GM19438 (cell line): ENCODE measurements at regions not wholly inside any gene's neighbourhood (a gene's known extent, or its start where the extent isn't known, plus 50 kb on each side); places are given as distances from the start of the nearest gene placed in this dataset.

Experiments used
- ATAC-seq: cut with Tn5 transposase; IDR thresholded peaks from one replicate; pipeline ENCODE4 v1.9.1; 2021; ENCODE audit warnings: low read depth; ENCODE audit not compliant: unreplicated experiment

DNA sequence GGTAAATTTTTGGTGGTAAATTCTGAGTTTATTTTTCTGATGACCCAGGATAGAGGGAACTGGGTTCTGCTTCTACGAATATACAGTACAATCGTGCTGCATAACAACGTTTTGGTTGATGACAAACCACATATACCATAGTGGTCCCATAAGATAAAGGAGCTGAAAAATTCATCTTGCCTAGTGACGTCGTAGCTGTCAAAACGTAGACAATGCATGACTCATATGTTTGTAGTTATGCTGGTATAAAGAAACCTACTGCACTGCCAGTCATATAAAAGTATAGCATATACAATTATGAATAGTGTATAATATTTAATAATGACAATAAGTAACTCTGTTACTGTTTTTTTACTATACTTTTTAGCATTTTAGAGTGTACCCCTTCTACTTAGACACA is 244.0 kb downstream of the GAS1 start:
- no peak for ATAC-seq

GRCh38 chr9:86700629-86701028 is 246.7 kb downstream of the GAS1 start:
- ATAC-seq = no peak

GRCh38 chr9:86697999-86698398 is 249.3 kb downstream of the GAS1 start:
- ATAC-seq = no peak

- ATAC-seq = no peak
Measured at GRCh38 chr9:86697213-86697612, 250.1 kb downstream of the GAS1 start.

DNA sequence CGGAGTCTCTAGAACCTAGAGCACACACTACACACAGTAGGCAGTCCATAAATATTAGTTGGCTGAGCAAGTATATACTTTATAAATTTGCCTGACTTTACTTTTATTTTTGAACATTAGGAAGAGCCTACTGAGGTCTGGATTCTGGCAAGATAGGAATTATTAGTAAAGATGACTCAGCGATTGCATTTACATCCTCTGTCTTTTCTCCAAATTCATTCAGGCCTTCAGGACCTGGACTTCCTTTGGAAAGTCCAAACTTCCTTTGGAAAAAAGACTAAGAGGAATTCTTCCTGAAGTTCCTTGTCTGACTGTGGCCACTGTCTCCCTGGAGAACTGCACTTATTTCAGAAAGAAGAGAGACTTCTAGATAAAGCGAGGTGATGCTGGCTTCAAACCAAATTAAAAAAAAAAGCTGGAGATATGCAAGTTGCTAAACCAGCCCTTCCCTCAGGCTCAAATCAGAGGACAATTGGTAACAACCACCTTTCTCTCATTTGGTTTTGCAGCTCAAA is 251.3 kb downstream of the GAS1 start:
- no peak for ATAC-seq

DNA sequence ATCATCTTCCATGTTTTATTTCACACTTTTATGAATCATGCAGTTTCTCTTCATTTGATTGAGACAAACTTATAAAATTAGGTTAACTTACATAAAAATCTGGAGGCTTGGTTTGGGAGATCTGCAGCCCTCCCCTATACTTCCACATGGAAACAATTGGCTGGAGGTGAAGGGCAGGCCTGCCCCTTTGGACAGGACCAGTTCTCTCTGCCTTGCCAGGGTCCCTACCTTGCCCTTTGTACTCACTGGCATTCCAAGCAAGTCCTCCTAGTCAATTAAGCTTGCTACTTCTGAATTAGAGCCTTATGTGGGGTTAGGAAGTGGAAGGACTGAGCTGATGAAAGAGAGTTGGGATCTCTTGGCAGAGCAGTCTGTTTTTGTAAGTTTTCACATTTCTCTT is 257.3 kb downstream of the GAS1 start:
- no peak for ATAC-seq

GRCh38 chr9:86687788-86688187 is 259.5 kb downstream of the GAS1 start:
- ATAC-seq = no peak

DNA sequence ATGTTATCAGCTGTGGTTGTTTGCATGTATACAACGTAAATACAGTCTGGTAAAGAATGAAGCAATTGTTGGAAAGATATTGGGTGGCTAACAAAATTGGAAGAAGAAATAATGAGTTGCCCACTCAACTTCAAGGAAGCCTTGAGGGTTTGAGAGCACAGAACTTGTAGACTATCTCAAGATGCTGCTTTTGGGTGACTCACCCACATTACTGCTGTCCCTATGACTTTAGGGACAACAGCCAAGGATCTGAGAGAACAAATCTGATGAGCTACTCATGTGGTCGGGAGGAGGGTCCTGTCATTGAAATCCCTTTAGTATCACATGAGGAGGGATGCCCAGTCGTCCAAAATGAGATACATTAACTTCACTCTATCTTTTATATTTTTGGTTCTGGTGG is 261.8 kb downstream of the GAS1 start:
- no peak for ATAC-seq

- ATAC-seq = no peak
Measured at GRCh38 chr9:86684148-86684547, 263.2 kb downstream of the GAS1 start.

- ATAC-seq = no peak
Measured at GRCh38 chr9:86682240-86682639, 265.1 kb downstream of the GAS1 start.

- ATAC-seq = no peak
Measured at GRCh38 chr9:86679909-86680308, 267.4 kb downstream of the GAS1 start.

DNA sequence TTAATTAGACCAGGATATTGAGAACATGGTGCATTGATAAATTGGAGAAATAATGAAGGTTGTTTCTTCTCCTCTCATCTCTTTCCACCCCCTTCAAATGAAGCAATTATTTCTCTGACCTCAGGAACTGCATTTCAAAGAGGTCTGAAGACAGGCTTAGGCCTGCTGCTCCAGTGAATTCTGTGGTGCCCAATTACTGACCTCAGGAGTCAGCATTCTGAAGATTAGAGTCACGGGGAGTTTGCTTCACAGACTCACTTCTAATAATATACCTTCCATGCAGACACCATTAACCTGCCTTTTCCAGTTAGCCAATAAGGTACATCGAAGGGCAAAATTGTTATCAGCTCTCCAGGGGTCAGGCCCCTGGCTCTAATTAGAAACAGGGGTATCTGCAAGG is 270.9 kb downstream of the GAS1 start:
- ATAC-seq = no peak

DNA sequence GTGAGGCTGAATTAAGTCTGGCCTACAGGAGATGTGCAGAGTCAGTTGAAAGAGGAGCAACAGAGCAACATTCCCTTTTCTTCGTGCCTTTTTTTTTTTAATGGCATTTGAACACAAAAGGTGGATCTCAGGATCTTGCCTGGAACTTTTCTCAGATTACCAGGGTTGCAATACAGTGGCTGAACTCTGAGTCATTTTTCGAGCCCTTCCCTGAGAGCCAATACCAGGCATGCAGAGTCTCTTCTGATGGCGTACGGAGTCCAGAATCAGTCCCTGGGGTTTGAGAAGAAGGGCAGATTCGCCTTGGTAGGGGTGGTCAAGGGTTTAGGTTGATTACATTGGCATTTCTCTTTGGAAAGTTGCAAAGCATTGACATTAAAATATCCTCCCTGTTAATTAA is 271.5 kb downstream of the GAS1 start:
- no peak for ATAC-seq

DNA sequence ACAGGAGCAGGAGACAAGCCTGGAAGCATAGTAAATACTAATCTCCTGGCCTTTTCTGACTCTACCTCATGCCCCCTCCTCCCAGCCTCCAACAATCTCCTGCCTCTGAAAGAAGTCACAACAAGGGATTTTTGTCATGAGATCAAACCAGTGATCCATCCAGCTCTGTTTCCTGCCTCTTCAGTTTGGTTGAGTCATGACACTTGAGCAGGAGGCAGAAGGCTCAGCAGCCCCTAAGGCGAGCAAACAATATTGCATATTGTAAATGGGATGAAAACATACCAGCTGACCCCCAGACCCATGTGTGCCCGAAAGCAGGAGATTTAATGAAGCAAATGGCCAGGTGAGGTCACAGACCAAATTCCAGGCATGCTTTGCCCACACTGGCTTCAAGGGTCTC is 272.8 kb downstream of the GAS1 start:
- ATAC-seq = no peak

- no peak for ATAC-seq
Measured at GRCh38 chr9:86672966-86673365, 274.3 kb downstream of the GAS1 start.

DNA sequence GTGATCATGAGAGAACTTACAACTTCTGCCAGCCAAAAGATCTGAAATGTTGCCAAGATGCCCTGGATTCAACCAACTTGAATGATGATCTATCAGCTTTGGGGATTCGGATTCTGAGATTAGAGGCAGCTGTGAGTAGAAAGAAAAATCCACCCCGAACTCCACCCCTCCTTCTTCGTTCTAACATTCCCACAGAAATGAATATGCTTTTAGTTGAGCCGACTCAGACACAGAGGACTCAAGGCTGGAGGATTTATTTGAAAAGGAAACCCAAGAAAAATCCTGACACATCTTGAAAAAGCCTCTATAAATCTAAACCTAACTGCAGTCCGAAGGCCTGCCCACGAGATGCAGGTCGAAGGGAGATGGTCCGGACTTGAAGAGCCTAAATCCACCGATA is 275.0 kb downstream of the GAS1 start:
- no peak for ATAC-seq

DNA sequence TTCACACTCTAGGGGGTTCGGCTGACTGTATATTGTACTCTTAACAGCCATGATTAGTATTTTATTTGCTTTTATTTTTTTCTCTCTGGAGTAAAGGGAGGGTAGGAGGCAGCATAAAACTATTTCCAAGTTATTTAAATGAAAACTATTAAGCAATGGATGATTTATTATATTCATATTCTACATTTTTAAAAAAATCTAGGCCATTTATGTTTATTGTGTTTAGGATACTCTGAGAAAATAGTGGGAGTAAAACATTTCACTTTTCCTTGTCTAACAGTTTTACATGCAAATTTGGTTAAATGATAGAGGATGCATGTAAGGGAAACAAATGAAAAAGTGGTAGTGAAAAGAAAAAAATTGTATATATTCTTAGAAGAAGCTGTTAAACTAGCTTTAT is 276.3 kb downstream of the GAS1 start:
- no peak for ATAC-seq

DNA sequence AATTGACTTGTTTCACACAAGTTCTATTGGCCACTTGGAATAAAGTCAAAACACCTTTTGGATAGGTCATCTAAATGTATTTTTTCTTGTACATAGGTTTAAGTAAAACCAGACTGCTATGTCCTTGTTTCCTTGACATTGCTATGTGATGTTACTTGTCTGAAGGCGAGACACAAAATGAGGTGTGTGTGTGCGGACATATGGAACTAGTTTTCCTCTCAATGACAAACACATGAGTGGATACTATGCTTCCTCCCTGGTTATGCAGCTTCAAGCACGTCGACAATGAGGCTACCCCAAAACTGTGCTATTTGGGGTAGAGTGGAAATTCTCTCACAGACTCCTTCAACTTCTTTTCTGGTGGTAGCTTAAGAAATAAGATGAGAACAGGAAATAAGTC is 276.8 kb downstream of the GAS1 start:
- ATAC-seq = no peak

DNA sequence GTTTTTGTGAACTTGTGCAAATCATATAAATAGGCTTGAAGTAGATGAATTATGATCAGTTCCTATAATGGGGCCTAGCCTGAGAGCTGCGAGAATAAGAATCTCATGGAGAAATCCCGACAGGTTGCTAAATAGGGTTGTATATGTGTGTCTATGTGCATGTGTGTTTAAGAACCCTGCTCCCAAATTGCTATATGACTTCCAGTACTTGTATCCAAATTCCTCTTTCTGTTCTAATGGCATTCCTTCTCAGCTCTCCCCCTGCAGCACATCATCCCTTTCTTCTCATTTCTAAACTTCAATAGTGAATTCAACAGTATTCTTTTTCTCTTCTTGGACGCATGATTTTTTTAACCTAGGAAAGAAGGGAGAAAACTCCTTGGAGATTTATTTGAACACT is 277.2 kb downstream of the GAS1 start:
- no peak for ATAC-seq

DNA sequence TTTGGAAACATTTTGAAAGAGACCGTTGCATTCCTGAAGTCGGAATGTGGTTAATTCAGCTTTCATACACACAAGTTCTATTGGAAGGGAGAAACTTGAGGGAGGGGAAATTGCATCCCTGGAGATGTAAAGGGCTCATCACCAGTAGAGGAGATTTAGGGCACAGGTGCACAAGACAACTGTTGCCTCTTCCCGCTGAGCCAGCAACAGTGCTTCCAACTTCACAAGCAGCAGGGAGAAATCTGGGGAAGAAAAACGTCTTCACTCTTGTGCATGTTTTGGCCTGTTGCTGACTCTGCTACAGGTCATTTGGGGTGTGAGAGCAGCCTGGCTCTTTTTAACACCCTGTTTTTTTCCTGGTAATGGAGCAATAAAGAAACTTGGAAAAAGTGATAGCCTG is 277.9 kb downstream of the GAS1 start:
- ATAC-seq = no peak

- ATAC-seq = no peak
Measured at GRCh38 chr9:86668488-86668887, 278.8 kb downstream of the GAS1 start.

DNA sequence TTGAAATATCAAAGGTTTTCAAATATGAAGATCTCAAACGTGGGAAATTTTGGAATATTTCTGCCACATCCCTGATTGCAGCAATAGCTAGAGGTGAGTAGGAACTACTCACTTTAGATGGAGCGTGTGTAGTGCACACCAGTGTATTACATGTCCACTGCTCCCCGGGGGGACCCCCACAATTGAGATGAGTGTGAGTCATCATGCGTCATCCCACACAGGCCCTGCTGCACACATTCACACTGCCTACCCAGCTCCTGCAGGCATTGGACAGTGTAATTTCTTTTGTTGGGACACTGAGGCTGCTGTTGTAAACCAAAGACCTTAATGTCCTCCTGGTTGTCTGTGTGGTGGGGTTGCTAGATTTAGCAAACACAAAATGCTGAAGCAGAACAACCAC is 280.0 kb downstream of the GAS1 start:
- no peak for ATAC-seq

- no peak for ATAC-seq
Measured at GRCh38 chr9:86665416-86665815, 281.9 kb downstream of the GAS1 start.
